LNCaP clone FGC (cell line): ENCODE measurements at regions not wholly inside any gene's neighbourhood (a gene's known extent, or its start where the extent isn't known, plus 50 kb on each side); places are given as distances from the start of the nearest gene placed in this dataset.

ENCODE experiments used
- DNase-seq: peaks from one replicate; pipeline ENCODE4 v3.0.0-alpha.2; 2011; ENCODE audit warnings: low read depth
- H3K4me3 ChIP-seq: 2 replicates; pipeline ENCODE4 v1.5.1; 2011; ENCODE audit warnings: mild to moderate bottlenecking, low read depth, low read length, control low read depth
- TF ChIP-seq, protein P1 (sequence below): IDR thresholded peaks from 2 replicates; pipeline ENCODE4 v1.5.1; 2012; ENCODE audit warnings: mild to moderate bottlenecking; ENCODE audit not compliant: control insufficient read depth, insufficient read depth; ENCODE audit errors: extremely low read depth

DNA sequence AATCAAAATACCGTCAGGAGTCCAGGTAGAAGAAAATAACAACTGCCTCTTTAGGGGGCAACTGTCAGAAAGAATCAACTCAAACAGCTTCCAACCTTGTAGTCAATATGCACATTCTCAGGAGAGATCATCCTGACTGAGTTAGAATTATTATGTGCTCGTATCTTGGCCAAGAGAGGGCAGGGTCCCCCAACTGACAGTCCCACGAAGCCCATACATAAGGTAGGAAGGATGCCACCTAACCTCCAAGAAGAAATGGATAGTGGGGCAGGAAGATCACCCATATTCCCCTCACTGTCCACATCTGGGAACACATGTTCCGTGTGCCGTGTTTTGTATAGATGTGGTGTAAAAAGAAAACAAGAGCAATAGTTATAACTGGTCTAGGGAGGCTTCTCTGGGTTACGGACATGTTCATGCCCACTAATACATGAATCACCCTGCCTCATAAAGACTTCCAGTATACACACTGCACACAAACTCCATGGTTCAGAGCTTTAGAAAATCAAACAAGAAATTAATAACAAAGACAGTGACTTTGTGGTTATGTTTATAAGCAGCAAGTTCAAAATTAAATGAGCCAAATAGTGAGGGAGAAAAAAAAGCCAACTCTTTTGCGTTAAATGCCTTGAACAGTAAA is 295.6 kb downstream of the FGFR2 start:
- H3K4me3 ChIP-seq = no peak overlapping the region
- no peak for DNase-seq
- TF ChIP-seq, protein P1, sequence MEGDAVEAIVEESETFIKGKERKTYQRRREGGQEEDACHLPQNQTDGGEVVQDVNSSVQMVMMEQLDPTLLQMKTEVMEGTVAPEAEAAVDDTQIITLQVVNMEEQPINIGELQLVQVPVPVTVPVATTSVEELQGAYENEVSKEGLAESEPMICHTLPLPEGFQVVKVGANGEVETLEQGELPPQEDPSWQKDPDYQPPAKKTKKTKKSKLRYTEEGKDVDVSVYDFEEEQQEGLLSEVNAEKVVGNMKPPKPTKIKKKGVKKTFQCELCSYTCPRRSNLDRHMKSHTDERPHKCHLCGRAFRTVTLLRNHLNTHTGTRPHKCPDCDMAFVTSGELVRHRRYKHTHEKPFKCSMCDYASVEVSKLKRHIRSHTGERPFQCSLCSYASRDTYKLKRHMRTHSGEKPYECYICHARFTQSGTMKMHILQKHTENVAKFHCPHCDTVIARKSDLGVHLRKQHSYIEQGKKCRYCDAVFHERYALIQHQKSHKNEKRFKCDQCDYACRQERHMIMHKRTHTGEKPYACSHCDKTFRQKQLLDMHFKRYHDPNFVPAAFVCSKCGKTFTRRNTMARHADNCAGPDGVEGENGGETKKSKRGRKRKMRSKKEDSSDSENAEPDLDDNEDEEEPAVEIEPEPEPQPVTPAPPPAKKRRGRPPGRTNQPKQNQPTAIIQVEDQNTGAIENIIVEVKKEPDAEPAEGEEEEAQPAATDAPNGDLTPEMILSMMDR = no peak

DNA sequence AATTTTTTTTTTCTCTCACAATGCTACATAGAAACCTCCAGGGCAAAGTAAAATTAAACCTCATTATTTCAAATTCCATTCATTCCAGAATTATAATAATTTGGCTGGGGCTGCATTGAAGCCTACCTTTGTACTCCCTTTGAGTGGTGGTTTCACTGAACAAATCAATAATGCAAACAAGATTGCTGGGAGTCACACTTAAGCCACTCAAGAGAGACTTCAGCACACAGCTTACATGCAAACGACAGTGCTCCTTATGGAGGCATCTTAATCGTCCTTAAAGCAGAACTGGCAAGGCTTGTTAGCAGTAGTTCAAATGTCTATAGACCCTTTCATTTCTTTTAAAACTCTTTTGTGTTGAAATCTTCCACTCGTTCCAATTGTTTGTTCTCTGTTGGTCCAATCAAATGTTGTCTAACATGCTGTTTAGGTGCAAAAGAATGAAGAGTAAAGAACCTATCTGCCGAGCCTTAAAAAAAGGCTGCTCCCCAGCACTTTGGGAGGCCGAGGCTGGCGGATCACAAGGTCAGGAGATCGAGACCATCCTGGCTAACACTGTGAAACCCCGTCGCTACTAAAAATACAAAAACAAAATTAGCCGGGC is 294.9 kb downstream of the FGFR2 start:
- TF ChIP-seq, protein P1 = no peak
- DNase-seq = no peak
- no peak overlapping the region for H3K4me3 ChIP-seq

DNA sequence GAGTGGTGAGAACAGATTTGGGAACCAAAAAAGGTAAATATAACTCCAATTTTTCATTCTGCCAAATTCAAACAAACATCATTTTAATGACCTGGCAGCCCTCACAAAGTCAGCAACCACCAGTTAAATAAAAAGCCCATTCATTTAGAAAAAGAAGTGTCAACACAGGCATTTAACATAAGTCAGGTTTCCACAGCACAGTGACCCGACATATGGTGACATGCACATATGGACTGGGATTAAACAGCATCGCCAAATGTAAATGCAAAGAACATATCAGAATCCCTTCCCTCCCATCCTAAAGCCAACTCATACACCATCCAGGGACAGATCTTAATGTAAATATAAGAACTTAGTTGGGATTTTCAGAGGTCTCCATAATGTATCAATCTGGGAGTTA is 293.2 kb downstream of the FGFR2 start:
- no peak for DNase-seq
- TF ChIP-seq, protein P1 = no peak
- no peak overlapping the region for H3K4me3 ChIP-seq

GRCh38 chr10:121306159-121306673 is 292.0 kb downstream of the FGFR2 start:
- TF ChIP-seq, protein P1 = no peak
- DNase-seq = no peak

DNA sequence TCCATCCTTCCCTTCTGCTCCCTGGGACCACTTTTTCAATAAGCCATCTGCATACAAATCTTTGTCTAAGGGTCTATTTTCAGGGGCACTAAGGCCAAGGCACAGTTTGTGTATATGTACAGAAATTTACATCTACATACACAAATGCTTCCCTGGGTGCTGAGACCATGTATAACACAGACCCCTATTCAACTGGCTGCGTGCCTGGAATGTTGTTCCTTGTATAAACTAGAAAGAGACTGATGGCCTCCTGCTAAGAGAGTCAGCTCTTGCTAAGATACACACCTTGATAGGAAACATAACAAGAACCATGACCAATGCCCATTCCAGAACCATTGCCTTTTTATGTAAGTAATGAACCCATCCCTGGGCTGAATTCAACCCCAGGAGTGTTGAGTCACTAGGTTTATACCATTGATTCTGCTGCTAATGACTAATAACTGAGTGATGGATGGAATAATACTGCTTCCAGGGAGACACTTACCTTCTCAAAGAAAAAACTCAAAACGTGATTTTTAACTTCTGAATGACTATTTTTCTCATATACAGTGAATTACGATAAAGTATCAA is 290.7 kb downstream of the FGFR2 start:
- TF ChIP-seq, protein P1 = no peak
- DNase-seq = no peak
- no peak overlapping the region for H3K4me3 ChIP-seq

More at GRCh38 chr10:121306159-121306673, 292.0 kb downstream of the FGFR2 start:
- H3K4me3 ChIP-seq = no peak overlapping the region

GRCh38 chr10:121308020-121308419 is 290.2 kb downstream of the FGFR2 start:
- TF ChIP-seq, protein P1 = no peak
- no peak for DNase-seq

More at GRCh38 chr10:121308020-121308419, 290.2 kb downstream of the FGFR2 start:
- no peak overlapping the region for H3K4me3 ChIP-seq
